H9 (cell line): ENCODE measurements at regions not wholly inside any gene's neighbourhood (a gene's known extent, or its start where the extent isn't known, plus 50 kb on each side); places are given as distances from the start of the nearest gene placed in this dataset.

Experiments
- DNase-seq: peaks from one replicate; pipeline ENCODE4 v3.0.0-alpha.2; 2017
- H2AFZ ChIP-seq: one replicate; pipeline ENCODE4 v1.6.1; 2013; ENCODE audit warnings: mild to moderate bottlenecking, low read length, control low read depth, moderate library complexity
- H2AK5ac ChIP-seq: 2 replicates; pipeline ENCODE4 v1.6.1; 2013; ENCODE audit warnings: low read length, control low read depth, mixed read lengths; ENCODE audit not compliant: insufficient read length
- H2BK120ac ChIP-seq: one replicate; pipeline ENCODE4 v1.6.1; 2013; ENCODE audit warnings: low read depth, mild to moderate bottlenecking, low read length, control low read depth, inconsistent platforms; ENCODE audit not compliant: poor library complexity, severe bottlenecking
- H2BK12ac ChIP-seq: 2 replicates; pipeline ENCODE4 v1.6.1; 2013; ENCODE audit warnings: low read length, control low read depth, mixed read lengths, low read depth; ENCODE audit not compliant: insufficient read length
- H2BK15ac ChIP-seq: 2 replicates; pipeline ENCODE4 v1.6.1; 2013; ENCODE audit warnings: low read depth, low read length, control low read depth
- H2BK20ac ChIP-seq: one replicate; pipeline ENCODE4 v1.6.1; 2013; ENCODE audit warnings: low read depth, mild to moderate bottlenecking, low read length, control low read depth, inconsistent platforms; ENCODE audit not compliant: poor library complexity, severe bottlenecking
- H2BK5ac ChIP-seq: 2 replicates; pipeline ENCODE4 v1.6.1; 2013; ENCODE audit warnings: low read length, control low read depth, mixed read lengths; ENCODE audit not compliant: insufficient read length
- H3K14ac ChIP-seq: 2 replicates; pipeline ENCODE4 v1.6.1; 2013; ENCODE audit warnings: low read length, control low read depth; ENCODE audit not compliant: insufficient read depth
- H3K18ac ChIP-seq: 2 replicates; pipeline ENCODE4 v1.6.1; 2013; ENCODE audit warnings: low read depth, mild to moderate bottlenecking, mixed read lengths, low read length, control low read depth; ENCODE audit not compliant: insufficient read length
- H3K23ac ChIP-seq: 2 replicates; pipeline ENCODE4 v1.6.1; 2013; ENCODE audit warnings: low read length, control low read depth, mixed read lengths, low read depth; ENCODE audit not compliant: insufficient read length
- H3K23me2 ChIP-seq: 2 replicates; pipeline ENCODE4 v1.6.1; 2013; ENCODE audit warnings: low read depth, mild to moderate bottlenecking, mixed read lengths, low read length, control low read depth; ENCODE audit not compliant: insufficient read length, poor library complexity, severe bottlenecking
- H3K27ac ChIP-seq: 2 replicates; pipeline ENCODE4 v1.5.1; 2013; ENCODE audit warnings: low read length, control low read depth, mixed read lengths, low read depth; ENCODE audit not compliant: insufficient read length
- H3K27me3 ChIP-seq: 2 replicates; pipeline ENCODE4 v1.6.1; 2013; ENCODE audit warnings: low read length, control low read depth, inconsistent platforms; ENCODE audit not compliant: insufficient read depth
- H3K4ac ChIP-seq: 2 replicates; pipeline ENCODE4 v1.6.1; 2013; ENCODE audit warnings: low read depth, mild to moderate bottlenecking, control low read depth, inconsistent platforms, low read length, moderate library complexity
- H3K4me1 ChIP-seq: 2 replicates; pipeline ENCODE4 v1.6.1; 2013; ENCODE audit warnings: low read length, control low read depth, inconsistent platforms; ENCODE audit not compliant: insufficient read depth
- H3K4me2 ChIP-seq: 2 replicates; pipeline ENCODE4 v1.6.1; 2013; ENCODE audit warnings: low read length, control low read depth, mixed read lengths; ENCODE audit not compliant: insufficient read length, insufficient read depth
- H3K56ac ChIP-seq: 2 replicates; pipeline ENCODE4 v1.6.1; 2013; ENCODE audit warnings: low read depth, mild to moderate bottlenecking, mixed read lengths, low read length, control low read depth; ENCODE audit not compliant: insufficient read length
- H3K79me1 ChIP-seq: 2 replicates; pipeline ENCODE4 v1.6.1; 2013; ENCODE audit warnings: low read depth, mild to moderate bottlenecking, moderate library complexity, low read length, control low read depth, inconsistent platforms; ENCODE audit not compliant: insufficient read depth, poor library complexity, severe bottlenecking
- H3K79me2 ChIP-seq: 2 replicates; pipeline ENCODE4 v1.6.1; 2013; ENCODE audit warnings: low read length, control low read depth, inconsistent platforms; ENCODE audit not compliant: insufficient read depth
- H3K9ac ChIP-seq: 2 replicates; pipeline ENCODE4 v1.6.1; 2013; ENCODE audit warnings: low read length, control low read depth, mixed read lengths; ENCODE audit not compliant: insufficient read length; ENCODE audit errors: extremely low read depth
- H3K9me3 ChIP-seq: one replicate; pipeline ENCODE4 v1.6.1; 2013; ENCODE audit warnings: low read depth, low read length, inconsistent platforms; ENCODE audit not compliant: control insufficient read depth
- H3T11ph ChIP-seq: one replicate; pipeline ENCODE4 v1.6.1; 2013; ENCODE audit warnings: mild to moderate bottlenecking, low read length, control low read depth, inconsistent platforms
- H4K20me1 ChIP-seq: one replicate; pipeline ENCODE4 v1.6.1; 2013; ENCODE audit not compliant: control insufficient read depth, insufficient read length, insufficient read depth
- H4K5ac ChIP-seq: 2 replicates; pipeline ENCODE4 v1.6.1; 2013; ENCODE audit warnings: low read depth, mild to moderate bottlenecking, mixed read lengths, low read length, control low read depth; ENCODE audit not compliant: insufficient read length
- H4K8ac ChIP-seq: replicated peaks from 2 replicates; pipeline ENCODE4 v1.6.1; 2013; ENCODE audit warnings: low read length, control low read depth, mixed read lengths, low read depth; ENCODE audit not compliant: insufficient read length
- H4K91ac ChIP-seq: 2 replicates; pipeline ENCODE4 v1.6.1; 2013; ENCODE audit warnings: low read depth, mild to moderate bottlenecking, moderate library complexity, mixed read lengths, low read length, control low read depth; ENCODE audit not compliant: insufficient read length
- H3K27ac Mint-ChIP-seq, 3 experiments: 2 replicates in 2 of 3; 3 replicates in 1 of 3; pipeline ENCODE4 v1.8.0; 2020 to 2021; ENCODE audit warnings: mixed read lengths in 3 of 3, mild to moderate bottlenecking in 1 of 3, moderate library complexity in 1 of 3
- H3K27me3 Mint-ChIP-seq: 2 replicates; pipeline ENCODE4 v1.8.0; 2021; ENCODE audit warnings: low read depth, mild to moderate bottlenecking, moderate library complexity, mixed read lengths
- H3K36me3 Mint-ChIP-seq, 3 experiments: 2 replicates in 2 of 3; 3 replicates in 1 of 3; pipeline ENCODE4 v1.8.0; 2020 to 2021; ENCODE audit warnings: low read depth in 3 of 3, mixed read lengths in 3 of 3; ENCODE audit not compliant: insufficient read depth in 1 of 3
- H3K4me1 Mint-ChIP-seq, 2 experiments: 2 replicates each; pipeline ENCODE4 v1.8.0; 2020; ENCODE audit warnings: mixed read lengths in 2 of 2
- H3K4me3 Mint-ChIP-seq, 2 experiments: 2 replicates in 1 of 2; 3 replicates in 1 of 2; pipeline ENCODE4 v1.8.0; 2020 to 2021; ENCODE audit warnings: mild to moderate bottlenecking in 2 of 2, mixed read lengths in 2 of 2, moderate library complexity in 1 of 2
- H3K9me3 Mint-ChIP-seq, 2 experiments: 2 replicates in 1 of 2; 3 replicates in 1 of 2; pipeline ENCODE4 v1.8.0; 2020; ENCODE audit warnings: mild to moderate bottlenecking in 2 of 2, mixed read lengths in 2 of 2, moderate library complexity in 1 of 2
- CTCF ChIP-seq: fragments of 200-600 bp; sonication (generic); conservative IDR thresholded peaks from 3 replicates; pipeline ENCODE4 v1.8.0; 2021; ENCODE audit warnings: antibody characterized with exemption, mild to moderate bottlenecking
- WGBS: extraction: QIAGEN DNeasy Blood & Tissue Kit; methylation state at CpG from one replicate; pipeline ENCODE4 v1.1.7; 2013; ENCODE audit warnings: missing lambda C conversion rate, low lambda C conversion rate, mixed read lengths; ENCODE audit not compliant: insufficient read length; ENCODE audit errors: extremely low coverage; 5-methylcytosine and 5-hydroxymethylcytosine counted together

DNA sequence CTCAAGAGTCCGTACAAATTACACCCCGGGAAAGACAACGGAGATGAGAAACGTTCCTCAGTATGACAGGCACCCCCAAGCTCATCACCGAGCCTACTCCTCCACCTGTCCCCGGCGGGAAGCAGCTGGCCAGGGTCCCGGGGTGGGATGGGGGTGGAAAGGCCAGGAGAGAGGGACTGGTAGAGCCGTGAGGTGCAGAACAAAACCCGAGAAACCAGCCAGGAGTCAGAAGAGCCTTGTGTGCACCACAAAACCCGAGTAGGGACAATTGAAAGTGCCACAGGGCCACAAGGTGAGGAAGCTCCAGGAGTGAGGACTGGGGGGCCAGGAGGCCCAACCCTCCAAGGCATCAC is 75.5 kb upstream of the SALL3 start:
- H3K9me3 ChIP-seq, result no peaks in the 10 kb centered on the region
- H4K20me1 ChIP-seq, result no peaks in the 10 kb centered on the region
- peaks cover 2% of the 10 kb centered on the region for H3K4me1 ChIP-seq
- no peak for DNase-seq
- no peak overlapping the region for H2BK15ac ChIP-seq
- H2BK20ac ChIP-seq, result no peak overlapping the region
- no peak overlapping the region for H2BK120ac ChIP-seq
- no peak overlapping the region for H3T11ph ChIP-seq
- H3K36me3 Mint-ChIP-seq, result no peaks in the 10 kb centered on the region; a peak in 1 of 7 replicates
- H2AK5ac ChIP-seq, result no peak overlapping the region
- H3K27me3 ChIP-seq, result no peaks in the 10 kb centered on the region
- H4K8ac ChIP-seq, result no peak overlapping the region
- H3K4me1 Mint-ChIP-seq, result peaks cover 25 to 28% of the 10 kb centered on the region in 2 experiments
- H2BK12ac ChIP-seq, result no peak overlapping the region
- no peaks in the 10 kb centered on the region for H3K79me1 ChIP-seq
- no peak overlapping the region for H3K4ac ChIP-seq
- no CpG with 5 or more reads among the region's 11 CpGs for WGBS
- no peak overlapping the region for H3K23ac ChIP-seq
- no peak overlapping the region for H3K56ac ChIP-seq
- no peak overlapping the region for H3K18ac ChIP-seq
- peaks cover 14% of the 10 kb centered on the region for H3K27me3 Mint-ChIP-seq
- no peak overlapping the region for H4K5ac ChIP-seq
- H3K14ac ChIP-seq, result no peak overlapping the region; the same call in 1 of the 2 replicates
- H3K23me2 ChIP-seq, result no peaks in the 10 kb centered on the region
- H3K79me2 ChIP-seq, result no peaks in the 10 kb centered on the region
- no peak overlapping the region for H3K4me2 ChIP-seq
- H3K27ac ChIP-seq, result no peak overlapping the region
- H3K4me3 Mint-ChIP-seq, result no peak overlapping the region
- no peak for TF ChIP-seq CTCF
- H4K91ac ChIP-seq, result no peak overlapping the region
- no peak overlapping the region for H3K9ac ChIP-seq
- peaks cover under 1 to 3% of the 10 kb centered on the region in 2 experiments; a peak in 3 of 5 replicates for H3K9me3 Mint-ChIP-seq
- no peak overlapping the region for H2BK5ac ChIP-seq
- H2AFZ ChIP-seq, result no peak overlapping the region
- H3K27ac Mint-ChIP-seq, result no peak overlapping the region
